ENCODE measurements at regions not wholly inside any gene's neighbourhood (a gene's known extent, or its start where the extent isn't known, plus 50 kb on each side); places are given as distances from the start of the nearest gene placed in this dataset.
A peak's percentile ranks its signal among the peaks of the same experiment; 100 is the strongest.

DNA sequence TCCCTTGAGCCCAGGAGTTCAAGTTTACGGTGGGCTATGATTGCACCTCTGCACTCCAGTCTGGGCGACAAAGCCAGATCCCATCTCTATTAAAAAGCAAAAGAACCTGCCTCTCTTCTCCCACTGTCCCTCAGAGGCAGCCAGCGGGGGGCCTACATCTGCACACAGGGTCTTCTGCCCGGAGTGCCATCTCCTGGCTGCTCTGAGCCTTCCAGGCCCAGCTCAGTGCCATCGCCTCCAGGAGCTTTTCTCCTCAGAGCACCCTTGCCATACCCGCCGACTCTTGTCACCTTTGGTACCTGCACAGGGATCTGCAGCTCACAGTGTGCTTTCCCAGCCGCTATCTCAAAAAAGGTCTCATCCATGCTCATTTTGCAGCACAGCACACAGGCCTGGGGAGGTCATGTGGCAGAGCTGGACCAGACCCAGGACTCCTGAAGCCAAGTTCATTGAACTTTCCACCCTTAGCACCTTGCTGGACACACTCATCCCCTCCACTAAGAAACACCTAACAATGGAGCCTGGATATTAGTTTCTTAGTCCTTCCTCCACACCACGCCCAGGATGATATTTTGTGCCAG is 186.3 kb downstream of the HAUS1 start:
- Histone ChIP-seq H2AFZ (ENCODE audit: low read depth, low read length) (no peak overlapping the region), H3K9ac (ENCODE audit: low read depth, low read length) (no peak overlapping the region), H3K4me2 (ENCODE audit: insufficient read depth, low read length) (no peak overlapping the region), H3K27me3 (ENCODE audit: insufficient read depth, low read length, poor library complexity) (no peaks in the 10 kb centered on the region), H3K4me3 (ENCODE audit: low read depth in 1 of 2, low read length in 2 of 2) (no peak overlapping the region), H4K20me1 (ENCODE audit: insufficient read depth, low read length) (no peaks in the 10 kb centered on the region), H3K4me1 (ENCODE audit: insufficient read depth, low read length) (no peaks in the 10 kb centered on the region), H3K79me2 (ENCODE audit: insufficient read depth, low read length) (no peaks in the 10 kb centered on the region), H3K36me3 (ENCODE audit: insufficient read depth, low read length) (no peaks in the 10 kb centered on the region), H3K9me3 (ENCODE audit: insufficient read depth, low read length, severe bottlenecking) (no peaks in the 10 kb centered on the region), H3K27ac (ENCODE audit: low read length) (no peak overlapping the region)
- no peak for DNase-seq
- no peak for TF ChIP-seq EZH2 (IDR thresholded peaks at IDR 0.05; ENCODE audit: borderline replicate concordance, low read depth, low read length, severe bottlenecking)
- TF ChIP-seq, protein P1, sequence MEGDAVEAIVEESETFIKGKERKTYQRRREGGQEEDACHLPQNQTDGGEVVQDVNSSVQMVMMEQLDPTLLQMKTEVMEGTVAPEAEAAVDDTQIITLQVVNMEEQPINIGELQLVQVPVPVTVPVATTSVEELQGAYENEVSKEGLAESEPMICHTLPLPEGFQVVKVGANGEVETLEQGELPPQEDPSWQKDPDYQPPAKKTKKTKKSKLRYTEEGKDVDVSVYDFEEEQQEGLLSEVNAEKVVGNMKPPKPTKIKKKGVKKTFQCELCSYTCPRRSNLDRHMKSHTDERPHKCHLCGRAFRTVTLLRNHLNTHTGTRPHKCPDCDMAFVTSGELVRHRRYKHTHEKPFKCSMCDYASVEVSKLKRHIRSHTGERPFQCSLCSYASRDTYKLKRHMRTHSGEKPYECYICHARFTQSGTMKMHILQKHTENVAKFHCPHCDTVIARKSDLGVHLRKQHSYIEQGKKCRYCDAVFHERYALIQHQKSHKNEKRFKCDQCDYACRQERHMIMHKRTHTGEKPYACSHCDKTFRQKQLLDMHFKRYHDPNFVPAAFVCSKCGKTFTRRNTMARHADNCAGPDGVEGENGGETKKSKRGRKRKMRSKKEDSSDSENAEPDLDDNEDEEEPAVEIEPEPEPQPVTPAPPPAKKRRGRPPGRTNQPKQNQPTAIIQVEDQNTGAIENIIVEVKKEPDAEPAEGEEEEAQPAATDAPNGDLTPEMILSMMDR (IDR thresholded peaks at IDR 0.05; ENCODE audit: borderline replicate concordance, extremely low read depth, low read length, poor library complexity, severe bottlenecking), result no peak
- ATAC-seq (ENCODE audit: insufficient read depth, low read depth), result 0 out of 3 replicates have a peak, but pooled peaks have one; percentile 42

DNA sequence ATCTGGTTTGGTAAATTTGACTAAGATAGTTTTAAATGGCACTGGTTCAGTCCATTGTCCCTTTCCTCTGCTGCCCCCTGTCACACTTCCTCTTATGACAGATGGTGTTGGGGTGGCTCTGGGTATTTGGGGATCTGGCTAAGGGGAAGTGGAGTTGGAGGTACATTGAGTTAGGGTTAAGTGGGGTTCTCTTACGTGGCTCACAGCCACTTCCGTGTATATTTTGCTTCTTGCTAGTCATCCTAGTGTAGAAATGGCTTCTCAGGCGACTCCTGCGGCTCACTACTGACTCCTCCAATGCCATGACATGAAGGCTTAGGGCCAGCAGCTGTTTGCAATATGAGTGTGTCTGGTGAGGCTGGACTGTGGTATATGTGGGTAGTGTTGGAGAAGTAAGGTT is 187.0 kb downstream of the HAUS1 start:
- Histone ChIP-seq H3K79me2 (ENCODE audit: insufficient read depth, low read length) (no peaks in the 10 kb centered on the region), H3K9ac (ENCODE audit: low read depth, low read length) (no peak overlapping the region), H3K27me3 (ENCODE audit: insufficient read depth, low read length, poor library complexity) (no peaks in the 10 kb centered on the region), H3K36me3 (ENCODE audit: insufficient read depth, low read length) (no peaks in the 10 kb centered on the region), H3K9me3 (ENCODE audit: insufficient read depth, low read length, severe bottlenecking) (no peaks in the 10 kb centered on the region), H3K4me2 (ENCODE audit: insufficient read depth, low read length) (no peak overlapping the region), H3K27ac (ENCODE audit: low read length) (no peak overlapping the region), H4K20me1 (ENCODE audit: insufficient read depth, low read length) (no peaks in the 10 kb centered on the region), H3K4me3 (ENCODE audit: low read depth in 1 of 2, low read length in 2 of 2) (no peak overlapping the region), H2AFZ (ENCODE audit: low read depth, low read length) (no peak overlapping the region), H3K4me1 (ENCODE audit: insufficient read depth, low read length) (no peaks in the 10 kb centered on the region)
- ATAC-seq (ENCODE audit: insufficient read depth, low read depth) (no peak), DNase-seq (no peak)
- TF ChIP-seq, protein P1 (IDR thresholded peaks at IDR 0.05; ENCODE audit: borderline replicate concordance, extremely low read depth, low read length, poor library complexity, severe bottlenecking), result peak; percentile 10
- no peak for TF ChIP-seq EZH2 (IDR thresholded peaks at IDR 0.05; ENCODE audit: borderline replicate concordance, low read depth, low read length, severe bottlenecking)

DNA sequence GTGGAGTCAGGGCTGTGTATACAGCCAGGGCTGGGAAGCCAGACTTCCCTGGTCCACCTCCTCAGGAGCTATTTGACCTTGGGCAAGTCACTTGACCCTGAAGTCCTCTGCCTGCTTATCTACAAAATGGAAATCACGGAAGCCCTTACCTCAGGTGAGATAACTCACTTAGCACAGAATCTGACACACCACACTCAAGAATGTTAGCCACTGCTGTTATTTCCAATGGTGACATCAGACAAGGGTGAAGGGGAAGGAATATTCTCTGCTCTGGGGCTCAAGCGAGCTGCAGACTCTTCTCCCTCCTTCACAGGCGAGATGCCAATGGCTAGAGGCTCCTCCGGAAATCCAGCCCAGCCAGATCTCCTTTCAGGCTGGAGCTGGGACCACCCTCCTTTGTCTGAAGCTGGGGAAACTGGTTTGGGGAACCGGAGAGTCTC is 189.6 kb downstream of the HAUS1 start:
- no peaks in the 10 kb centered on the region for H3K36me3 ChIP-seq (ENCODE audit: insufficient read depth, low read length)
- H4K20me1 ChIP-seq (ENCODE audit: insufficient read depth, low read length), result no peaks in the 10 kb centered on the region
- no peak overlapping the region for H2AFZ ChIP-seq (ENCODE audit: low read depth, low read length)
- no peaks in the 10 kb centered on the region for H3K4me1 ChIP-seq (ENCODE audit: insufficient read depth, low read length)
- H3K9ac ChIP-seq (ENCODE audit: low read depth, low read length), result no peak overlapping the region
- no peaks in the 10 kb centered on the region for H3K79me2 ChIP-seq (ENCODE audit: insufficient read depth, low read length)
- no peaks in the 10 kb centered on the region for H3K9me3 ChIP-seq (ENCODE audit: insufficient read depth, low read length, severe bottlenecking)
- no peaks in the 10 kb centered on the region for H3K27me3 ChIP-seq (ENCODE audit: insufficient read depth, low read length, poor library complexity)
- TF ChIP-seq EZH2 (IDR thresholded peaks at IDR 0.05; ENCODE audit: borderline replicate concordance, low read depth, low read length, severe bottlenecking), result no peak
- TF ChIP-seq, protein P1 (IDR thresholded peaks at IDR 0.05; ENCODE audit: borderline replicate concordance, extremely low read depth, low read length, poor library complexity, severe bottlenecking), result no peak
- no peak overlapping the region for H3K27ac ChIP-seq (ENCODE audit: low read length)
- no peak overlapping the region for H3K4me2 ChIP-seq (ENCODE audit: insufficient read depth, low read length)
- DNase-seq (no peak), ATAC-seq (ENCODE audit: insufficient read depth, low read depth) (no peak)
- H3K4me3 ChIP-seq (ENCODE audit: low read depth in 1 of 2, low read length in 2 of 2), result no peak overlapping the region

Measured in DND-41 (cell line).